ENCODE measurements at regions not wholly inside any gene's neighbourhood (a gene's known extent, or its start where the extent isn't known, plus 50 kb on each side); places are given as distances from the start of the nearest gene placed in this dataset.
"Not testable (repeated sequence)": the region's sequence is repeated elsewhere in the genome, so short reads cannot be mapped to it uniquely, and the experiment has no call there.

DNA sequence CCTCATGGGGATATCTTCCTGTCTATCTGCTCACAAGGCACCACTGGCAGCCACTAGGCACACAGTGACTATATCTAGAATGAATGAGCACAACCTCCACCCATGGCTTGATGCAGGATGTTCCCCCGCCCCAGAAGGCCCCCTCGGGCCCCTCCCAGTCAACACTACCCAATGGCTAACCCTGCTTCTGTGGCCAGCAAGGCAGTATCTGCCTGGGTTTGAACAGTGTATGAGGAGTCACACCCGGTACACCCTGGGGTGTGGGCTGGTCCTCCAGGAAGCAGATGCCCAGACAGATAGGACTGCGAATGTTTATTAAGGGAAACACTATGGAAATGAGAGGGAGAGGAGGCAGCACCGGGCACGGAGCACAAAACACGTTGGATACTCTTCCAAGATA is 58.3 kb upstream of the MRGPRE start:
- H3K9me1 ChIP-seq (replicated peaks; ENCODE audit: control insufficient read depth, extremely low read depth, insufficient read depth, low read length); H2AFZ ChIP-seq (ENCODE audit: low read depth, low read length); H4K20me1 ChIP-seq (replicated peaks; ENCODE audit: control insufficient read depth, extremely low read depth, insufficient read depth, low read length); H3K27me3 ChIP-seq (ENCODE audit: control insufficient read depth in 2 of 2, insufficient read depth in 2 of 2, low read length in 2 of 2); H3K79me2 ChIP-seq (ENCODE audit: control insufficient read depth, insufficient read depth, low read length); BruUV-seq (replicated peaks); DNase-seq (ENCODE audit: low read depth, low spot score); H3K4me1 ChIP-seq (ENCODE audit: control insufficient read depth, extremely low read depth, insufficient read depth, low read length); H3K4me2 ChIP-seq (ENCODE audit: insufficient read depth, low read length); intact Hi-C loops (cut with micrococcal nuclease); dilution Hi-C loops (cut with MboI; ENCODE audit: extremely low pct_ligation_motif_present, low sequenced_read_pairs); H3K9ac ChIP-seq (replicated peaks; ENCODE audit: extremely low read depth, insufficient read depth, low read length); H3K36me3 ChIP-seq (ENCODE audit: control insufficient read depth in 2 of 2, extremely low read depth in 1 of 2, insufficient read depth in 2 of 2, low read length in 2 of 2); CTCF ChIA-PET; H3K9me3 ChIP-seq (replicated peaks; ENCODE audit: control insufficient read depth, insufficient read depth, low read length); POLR2A ChIA-PET; H3K4me3 ChIP-seq (replicated peaks in 1 of 3; ENCODE audit: insufficient read depth in 1 of 3, low read depth in 1 of 3, low read length in 3 of 3); H3K27ac ChIP-seq (ENCODE audit: insufficient read depth, low read depth, low read length): not testable (repeated sequence)
- FAIRE-seq: peak; percentile 94

DNA sequence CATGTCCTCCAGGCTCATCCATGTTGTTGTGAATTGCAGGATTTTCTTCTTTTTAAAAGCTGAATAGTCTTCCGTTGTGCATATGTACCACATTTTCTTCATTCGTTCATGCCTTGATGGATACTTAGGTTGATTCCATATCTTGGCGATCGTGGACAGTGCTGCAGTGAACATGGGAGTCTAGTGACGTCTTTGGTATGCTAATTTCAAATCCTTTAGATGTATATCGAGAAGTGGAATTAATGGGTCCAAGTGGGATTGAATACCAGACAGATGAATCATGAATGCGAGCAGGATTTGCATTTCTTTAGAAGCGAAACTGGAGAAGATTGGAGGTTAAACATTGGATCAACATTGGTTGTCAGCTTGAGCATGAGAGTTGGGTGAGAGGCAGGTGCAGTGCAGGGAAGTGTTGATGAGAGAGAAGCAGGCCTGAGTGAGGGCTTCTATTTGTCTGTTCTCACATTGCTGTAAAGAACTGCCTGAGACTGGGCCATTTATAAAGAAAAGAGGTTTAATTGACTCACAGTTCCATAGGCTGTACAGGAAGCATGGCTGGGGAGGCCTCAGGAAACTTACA is 55.2 kb upstream of the MRGPRE start:
- dilution Hi-C loops (cut with MboI; ENCODE audit: extremely low pct_ligation_motif_present, low sequenced_read_pairs); DNase-seq (ENCODE audit: low read depth, low spot score); POLR2A ChIA-PET; H3K79me2 ChIP-seq (ENCODE audit: control insufficient read depth, insufficient read depth, low read length); H3K27me3 ChIP-seq (ENCODE audit: control insufficient read depth in 2 of 2, insufficient read depth in 2 of 2, low read length in 2 of 2); H3K4me1 ChIP-seq (ENCODE audit: control insufficient read depth, extremely low read depth, insufficient read depth, low read length); CTCF ChIA-PET; H3K9ac ChIP-seq (replicated peaks; ENCODE audit: extremely low read depth, insufficient read depth, low read length); BruUV-seq (replicated peaks); FAIRE-seq; H3K9me1 ChIP-seq (replicated peaks; ENCODE audit: control insufficient read depth, extremely low read depth, insufficient read depth, low read length); intact Hi-C loops (cut with micrococcal nuclease); H3K27ac ChIP-seq (ENCODE audit: insufficient read depth, low read depth, low read length); H3K4me2 ChIP-seq (ENCODE audit: insufficient read depth, low read length); H3K9me3 ChIP-seq (replicated peaks; ENCODE audit: control insufficient read depth, insufficient read depth, low read length); H4K20me1 ChIP-seq (replicated peaks; ENCODE audit: control insufficient read depth, extremely low read depth, insufficient read depth, low read length); H3K4me3 ChIP-seq (replicated peaks in 1 of 3; ENCODE audit: insufficient read depth in 1 of 3, low read depth in 1 of 3, low read length in 3 of 3); H2AFZ ChIP-seq (ENCODE audit: low read depth, low read length); H3K36me3 ChIP-seq (ENCODE audit: control insufficient read depth in 2 of 2, extremely low read depth in 1 of 2, insufficient read depth in 2 of 2, low read length in 2 of 2): not testable (repeated sequence)

DNA sequence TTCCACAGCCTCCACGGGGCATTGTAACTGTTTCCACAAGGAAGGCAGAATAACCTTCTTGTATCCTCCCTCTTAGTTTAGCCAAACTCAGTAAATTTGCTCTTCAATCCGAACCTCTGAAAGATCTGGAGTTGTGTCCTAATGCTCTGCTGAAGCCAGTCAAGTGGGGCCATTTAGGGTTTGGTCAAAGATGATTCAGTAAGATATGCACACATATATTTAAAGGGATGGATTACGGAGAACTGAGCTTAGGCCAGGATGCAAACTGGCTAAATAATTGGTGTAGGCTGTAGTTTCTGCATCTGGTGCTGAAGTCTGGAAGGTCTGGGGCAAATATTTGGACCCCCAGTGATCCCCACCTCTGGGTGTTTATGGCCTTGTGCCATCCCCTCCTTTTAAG is 53.0 kb upstream of the MRGPRE start:
- dilution Hi-C loops (cut with MboI; ENCODE audit: extremely low pct_ligation_motif_present, low sequenced_read_pairs); CTCF ChIA-PET; BruUV-seq (replicated peaks); H3K9ac ChIP-seq (replicated peaks; ENCODE audit: extremely low read depth, insufficient read depth, low read length); H3K27me3 ChIP-seq (ENCODE audit: control insufficient read depth in 2 of 2, insufficient read depth in 2 of 2, low read length in 2 of 2); H3K79me2 ChIP-seq (ENCODE audit: control insufficient read depth, insufficient read depth, low read length); H3K9me3 ChIP-seq (replicated peaks; ENCODE audit: control insufficient read depth, insufficient read depth, low read length); H3K27ac ChIP-seq (ENCODE audit: insufficient read depth, low read depth, low read length); intact Hi-C loops (cut with micrococcal nuclease); H3K36me3 ChIP-seq (ENCODE audit: control insufficient read depth in 2 of 2, extremely low read depth in 1 of 2, insufficient read depth in 2 of 2, low read length in 2 of 2); H3K9me1 ChIP-seq (replicated peaks; ENCODE audit: control insufficient read depth, extremely low read depth, insufficient read depth, low read length); FAIRE-seq; H4K20me1 ChIP-seq (replicated peaks; ENCODE audit: control insufficient read depth, extremely low read depth, insufficient read depth, low read length); POLR2A ChIA-PET; H3K4me2 ChIP-seq (ENCODE audit: insufficient read depth, low read length); H3K4me3 ChIP-seq (replicated peaks in 1 of 3; ENCODE audit: insufficient read depth in 1 of 3, low read depth in 1 of 3, low read length in 3 of 3); H2AFZ ChIP-seq (ENCODE audit: low read depth, low read length); DNase-seq (ENCODE audit: low read depth, low spot score); H3K4me1 ChIP-seq (ENCODE audit: control insufficient read depth, extremely low read depth, insufficient read depth, low read length): not testable (repeated sequence)

DNA sequence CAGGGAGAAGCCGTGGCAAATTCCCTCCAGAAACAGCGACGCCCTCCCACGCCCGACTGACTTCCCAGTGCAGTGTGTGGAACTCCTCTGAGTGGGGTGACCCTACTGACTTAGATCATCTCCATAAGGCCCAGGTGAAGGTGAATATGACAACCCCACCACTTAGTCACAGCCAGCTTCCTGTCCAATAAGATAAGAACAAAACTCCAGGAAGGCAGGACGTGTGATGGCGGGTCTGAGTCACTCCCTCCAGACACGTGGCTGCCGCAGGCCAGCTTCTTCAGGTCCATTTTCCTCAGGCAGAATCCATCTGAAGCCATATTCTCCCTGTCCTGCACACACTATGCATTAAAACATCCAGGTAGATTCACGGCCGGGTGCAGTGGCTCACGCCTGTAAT is 52.0 kb upstream of the MRGPRE start:
- H3K9ac ChIP-seq (replicated peaks; ENCODE audit: extremely low read depth, insufficient read depth, low read length); H3K27me3 ChIP-seq (ENCODE audit: control insufficient read depth in 2 of 2, insufficient read depth in 2 of 2, low read length in 2 of 2); CTCF ChIA-PET; H3K27ac ChIP-seq (ENCODE audit: insufficient read depth, low read depth, low read length); H3K4me3 ChIP-seq (replicated peaks in 1 of 3; ENCODE audit: insufficient read depth in 1 of 3, low read depth in 1 of 3, low read length in 3 of 3); DNase-seq (ENCODE audit: low read depth, low spot score); H3K9me1 ChIP-seq (replicated peaks; ENCODE audit: control insufficient read depth, extremely low read depth, insufficient read depth, low read length); H3K79me2 ChIP-seq (ENCODE audit: control insufficient read depth, insufficient read depth, low read length); BruUV-seq (replicated peaks); H2AFZ ChIP-seq (ENCODE audit: low read depth, low read length); POLR2A ChIA-PET; H3K4me2 ChIP-seq (ENCODE audit: insufficient read depth, low read length); H3K9me3 ChIP-seq (replicated peaks; ENCODE audit: control insufficient read depth, insufficient read depth, low read length); H4K20me1 ChIP-seq (replicated peaks; ENCODE audit: control insufficient read depth, extremely low read depth, insufficient read depth, low read length); H3K4me1 ChIP-seq (ENCODE audit: control insufficient read depth, extremely low read depth, insufficient read depth, low read length); H3K36me3 ChIP-seq (ENCODE audit: control insufficient read depth in 2 of 2, extremely low read depth in 1 of 2, insufficient read depth in 2 of 2, low read length in 2 of 2); intact Hi-C loops (cut with micrococcal nuclease); dilution Hi-C loops (cut with MboI; ENCODE audit: extremely low pct_ligation_motif_present, low sequenced_read_pairs): not testable (repeated sequence)
- peak; percentile 98 for FAIRE-seq
